ENCODE measurements at regions not wholly inside any gene's neighbourhood (a gene's known extent, or its start where the extent isn't known, plus 50 kb on each side); places are given as distances from the start of the nearest gene placed in this dataset.

DNA sequence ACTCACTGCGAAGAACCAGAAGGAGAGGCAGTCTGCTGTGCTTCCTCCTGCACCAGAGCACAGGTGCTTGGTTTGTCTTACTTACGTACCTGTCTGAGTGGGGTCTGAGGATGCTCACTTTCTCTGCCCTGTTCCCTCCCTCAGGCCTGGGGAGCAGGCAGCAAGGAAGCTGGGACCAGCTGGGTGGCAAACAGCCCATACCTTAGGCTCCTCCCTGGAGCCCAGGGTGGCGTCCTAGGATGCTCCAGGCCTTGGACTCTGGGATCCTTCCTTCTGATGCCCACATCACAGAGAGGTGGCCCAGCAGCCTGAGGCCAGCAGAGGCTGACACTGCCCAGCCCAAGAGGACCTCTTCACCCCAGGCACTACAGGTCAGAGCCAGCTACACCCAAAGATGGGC is 593.2 kb downstream of the BRD1 start:
- no peak for TF ChIP-seq POLR2A (IDR thresholded peaks at IDR 0.05)
- TF ChIP-seq, protein P1, sequence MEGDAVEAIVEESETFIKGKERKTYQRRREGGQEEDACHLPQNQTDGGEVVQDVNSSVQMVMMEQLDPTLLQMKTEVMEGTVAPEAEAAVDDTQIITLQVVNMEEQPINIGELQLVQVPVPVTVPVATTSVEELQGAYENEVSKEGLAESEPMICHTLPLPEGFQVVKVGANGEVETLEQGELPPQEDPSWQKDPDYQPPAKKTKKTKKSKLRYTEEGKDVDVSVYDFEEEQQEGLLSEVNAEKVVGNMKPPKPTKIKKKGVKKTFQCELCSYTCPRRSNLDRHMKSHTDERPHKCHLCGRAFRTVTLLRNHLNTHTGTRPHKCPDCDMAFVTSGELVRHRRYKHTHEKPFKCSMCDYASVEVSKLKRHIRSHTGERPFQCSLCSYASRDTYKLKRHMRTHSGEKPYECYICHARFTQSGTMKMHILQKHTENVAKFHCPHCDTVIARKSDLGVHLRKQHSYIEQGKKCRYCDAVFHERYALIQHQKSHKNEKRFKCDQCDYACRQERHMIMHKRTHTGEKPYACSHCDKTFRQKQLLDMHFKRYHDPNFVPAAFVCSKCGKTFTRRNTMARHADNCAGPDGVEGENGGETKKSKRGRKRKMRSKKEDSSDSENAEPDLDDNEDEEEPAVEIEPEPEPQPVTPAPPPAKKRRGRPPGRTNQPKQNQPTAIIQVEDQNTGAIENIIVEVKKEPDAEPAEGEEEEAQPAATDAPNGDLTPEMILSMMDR (IDR thresholded peaks at IDR 0.05), result no peak

Data from heart left ventricle (tissue), 13 donors.